Brain microvascular endothelial cell (primary cell): ENCODE measurements at regions not wholly inside any gene's neighbourhood (a gene's known extent, or its start where the extent isn't known, plus 50 kb on each side); places are given as distances from the start of the nearest gene placed in this dataset.
"Not testable (repeated sequence)": the region's sequence is repeated elsewhere in the genome, so short reads cannot be mapped to it uniquely, and the experiment has no call there.

Experiments
- DNase-seq: peaks from one replicate; pipeline ENCODE4 v3.0.0-alpha.2; 2020
- H3K27ac ChIP-seq: fragments of 250-450 bp; sonication (Bioruptor Pico); 2 replicates; pipeline ENCODE4 v1.5.1; 2020; ENCODE audit warnings: mild to moderate bottlenecking, moderate library complexity
- H3K27me3 ChIP-seq: fragments of 250-450 bp; sonication (Bioruptor Pico); replicated peaks from 2 replicates; pipeline ENCODE4 v1.5.1; 2020; ENCODE audit warnings: mild to moderate bottlenecking
- H3K36me3 ChIP-seq: fragments of 250-450 bp; sonication (Bioruptor Pico); replicated peaks from 2 replicates; pipeline ENCODE4 v1.5.1; 2020; ENCODE audit warnings: mild to moderate bottlenecking
- H3K4me3 ChIP-seq: 2 replicates; pipeline ENCODE4 v1.5.1; 2011; ENCODE audit warnings: low read depth, mild to moderate bottlenecking, control low read depth, low read length, moderate library complexity
- in situ Hi-C: cut with HindIII; loops from 2 replicates; pipeline ENCODE4 v1.10.0; 2017; ENCODE audit warnings: low sequenced_read_pairs, low pct_ligation_motif_present
- TF ChIP-seq, protein P1 (sequence below): IDR thresholded peaks from 2 replicates; pipeline ENCODE4 v1.5.1; 2011; ENCODE audit warnings: low read depth, mild to moderate bottlenecking, moderate library complexity, low read length, control low read depth, inconsistent platforms; ENCODE audit errors: missing control alignments

DNA sequence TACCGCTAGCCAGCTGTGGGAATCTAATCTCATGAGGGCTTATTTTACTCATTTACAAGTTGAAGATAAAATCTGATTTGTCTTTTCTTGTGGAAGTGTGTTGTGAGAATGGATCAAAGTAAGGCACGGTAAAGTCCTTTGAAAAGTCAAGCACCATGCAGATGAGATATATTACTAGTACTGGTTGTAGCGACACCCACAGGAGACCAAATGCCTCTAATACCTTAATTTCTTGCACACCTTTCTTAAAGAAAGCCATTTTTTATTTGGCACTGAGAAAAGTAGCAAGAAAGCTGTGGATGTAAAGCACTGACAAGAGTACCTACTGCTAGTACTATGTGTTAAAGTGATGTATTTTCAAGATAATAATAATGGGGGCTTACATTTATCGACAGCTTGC, 191.0 kb upstream of the MMS22L start:
- H3K36me3 ChIP-seq = no peaks in the 10 kb centered on the region
- TF ChIP-seq, protein P1, sequence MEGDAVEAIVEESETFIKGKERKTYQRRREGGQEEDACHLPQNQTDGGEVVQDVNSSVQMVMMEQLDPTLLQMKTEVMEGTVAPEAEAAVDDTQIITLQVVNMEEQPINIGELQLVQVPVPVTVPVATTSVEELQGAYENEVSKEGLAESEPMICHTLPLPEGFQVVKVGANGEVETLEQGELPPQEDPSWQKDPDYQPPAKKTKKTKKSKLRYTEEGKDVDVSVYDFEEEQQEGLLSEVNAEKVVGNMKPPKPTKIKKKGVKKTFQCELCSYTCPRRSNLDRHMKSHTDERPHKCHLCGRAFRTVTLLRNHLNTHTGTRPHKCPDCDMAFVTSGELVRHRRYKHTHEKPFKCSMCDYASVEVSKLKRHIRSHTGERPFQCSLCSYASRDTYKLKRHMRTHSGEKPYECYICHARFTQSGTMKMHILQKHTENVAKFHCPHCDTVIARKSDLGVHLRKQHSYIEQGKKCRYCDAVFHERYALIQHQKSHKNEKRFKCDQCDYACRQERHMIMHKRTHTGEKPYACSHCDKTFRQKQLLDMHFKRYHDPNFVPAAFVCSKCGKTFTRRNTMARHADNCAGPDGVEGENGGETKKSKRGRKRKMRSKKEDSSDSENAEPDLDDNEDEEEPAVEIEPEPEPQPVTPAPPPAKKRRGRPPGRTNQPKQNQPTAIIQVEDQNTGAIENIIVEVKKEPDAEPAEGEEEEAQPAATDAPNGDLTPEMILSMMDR = no peak
- no peak for DNase-seq
- no peak overlapping the region for H3K27ac ChIP-seq
- in situ Hi-C loops = no loop called here
- no peaks in the 10 kb centered on the region for H3K27me3 ChIP-seq
- no peak overlapping the region for H3K4me3 ChIP-seq

DNA sequence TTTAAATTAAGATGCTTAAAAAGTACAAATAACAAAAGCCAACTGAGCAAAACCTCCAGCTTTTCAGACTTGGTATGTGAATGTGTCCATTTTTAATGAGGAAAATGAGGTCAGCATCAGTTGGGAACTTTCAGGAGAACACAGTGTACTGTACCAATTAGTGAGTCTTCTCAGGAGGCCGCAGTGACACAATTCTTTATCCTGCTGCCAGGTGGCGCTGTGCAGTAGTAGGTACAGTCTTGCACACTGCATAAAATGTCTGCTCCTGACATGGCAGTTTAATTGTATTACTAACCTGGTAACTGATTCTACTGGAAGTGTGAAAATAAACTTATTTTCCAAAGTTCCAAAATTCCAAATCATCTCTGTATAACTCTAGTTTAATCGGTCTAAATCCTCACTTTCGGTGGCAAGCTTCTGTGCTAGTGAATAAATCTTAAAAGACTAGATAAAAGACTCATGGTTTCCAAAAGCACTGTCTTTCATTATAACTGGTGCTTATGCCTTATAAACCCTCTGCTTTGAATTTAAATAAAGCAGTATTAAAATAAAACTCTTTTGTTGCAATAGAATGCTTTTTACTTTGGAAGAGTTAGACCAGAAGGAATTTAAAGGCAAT, 214.8 kb upstream of the MMS22L start:
- H3K4me3 ChIP-seq = no peak overlapping the region
- TF ChIP-seq, protein P1 = peak; percentile 90
- H3K36me3 ChIP-seq = no peaks in the 10 kb centered on the region
- in situ Hi-C loops = no loop called here
- no peaks in the 10 kb centered on the region for H3K27me3 ChIP-seq
- H3K27ac ChIP-seq = no peak overlapping the region
- peak; percentile 64 for DNase-seq

DNA sequence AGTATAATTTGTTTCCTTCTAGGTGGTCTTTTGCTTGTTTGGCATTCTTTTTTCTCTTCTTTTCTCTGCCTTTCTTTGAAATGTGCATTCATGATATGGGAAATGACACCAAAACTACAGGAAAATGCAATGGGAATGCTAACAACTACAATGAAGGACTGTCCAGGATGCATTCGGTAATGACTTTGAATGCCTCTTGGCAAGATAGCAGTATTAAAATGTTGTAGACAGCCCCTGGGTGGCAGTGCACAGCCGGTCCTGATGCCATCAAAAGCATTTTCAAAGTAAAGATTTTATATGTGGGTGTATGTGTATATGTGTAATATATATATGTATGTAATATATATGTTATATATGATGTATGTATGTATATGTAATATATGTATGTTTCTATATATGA, 218.8 kb upstream of the MMS22L start:
- no peak overlapping the region for H3K27ac ChIP-seq
- TF ChIP-seq, protein P1 = peak; percentile 13
- in situ Hi-C loops = no loop called here
- H3K36me3 ChIP-seq = no peaks in the 10 kb centered on the region
- no peak for DNase-seq
- no peak overlapping the region for H3K4me3 ChIP-seq
- H3K27me3 ChIP-seq = no peaks in the 10 kb centered on the region

GRCh38 chr6:97508646-97509045, 225.6 kb upstream of the MMS22L start:
- in situ Hi-C loops = no loop called here
- no peak for DNase-seq
- TF ChIP-seq, protein P1 = no peak
- Histone ChIP-seq H3K27me3 (no peaks in the 10 kb centered on the region), H3K4me3 (no peak overlapping the region), H3K27ac (no peak overlapping the region), H3K36me3 (no peaks in the 10 kb centered on the region)

- H3K36me3 ChIP-seq, in situ Hi-C loops, DNase-seq, H3K4me3 ChIP-seq, H3K27ac ChIP-seq, H3K27me3 ChIP-seq: not testable (repeated sequence)
These were observed 230.2 kb upstream of the MMS22L start for GRCh38 chr6:97513260-97513659.

- no peak overlapping the region for H3K4me3 ChIP-seq
- no peaks in the 10 kb centered on the region for H3K27me3 ChIP-seq
- DNase-seq = no peak
- in situ Hi-C loops = no loop called here
- TF ChIP-seq, protein P1 = no peak
- H3K36me3 ChIP-seq = no peaks in the 10 kb centered on the region
- H3K27ac ChIP-seq = no peak overlapping the region
These were observed 241.8 kb upstream of the MMS22L start for GRCh38 chr6:97524811-97525210.
